T-helper 1 cell treated with Interleukin-12 subunit alpha and Interleukin-12 subunit beta and Interleukin-4 antibody, amounts not matched to agents 30 μg/mL and 1 μg/mL, for 36 hours (primary cell): ENCODE measurements at regions not wholly inside any gene's neighbourhood (a gene's known extent, or its start where the extent isn't known, plus 50 kb on each side); places are given as distances from the start of the nearest gene placed in this dataset.

Experiments
- H3K27ac Mint-ChIP-seq: one replicate; pipeline ENCODE4 v1.8.0; 2021; ENCODE audit warnings: mild to moderate bottlenecking, mixed read lengths
- H3K27me3 Mint-ChIP-seq: one replicate; pipeline ENCODE4 v1.8.0; 2021; ENCODE audit warnings: low read depth, mixed read lengths
- H3K36me3 Mint-ChIP-seq: one replicate; pipeline ENCODE4 v1.8.0; 2021; ENCODE audit warnings: low read depth, mixed read lengths
- H3K4me1 Mint-ChIP-seq: one replicate; pipeline ENCODE4 v1.8.0; 2021; ENCODE audit warnings: low read depth, mixed read lengths
- H3K4me3 Mint-ChIP-seq: one replicate; pipeline ENCODE4 v1.8.0; 2021; ENCODE audit warnings: mild to moderate bottlenecking, moderate library complexity, mixed read lengths
- H3K9me3 Mint-ChIP-seq: one replicate; pipeline ENCODE4 v1.8.0; 2021; ENCODE audit warnings: mixed read lengths

GRCh38 chr1:214208460-214208859 lies 72.5 kb upstream of the SMYD2 start:
- Mint-ChIP-seq H3K36me3 (no peaks in the 10 kb centered on the region), H3K9me3 (no peaks in the 10 kb centered on the region), H3K27me3 (peaks cover 10% of the 10 kb centered on the region), H3K4me1 (no peaks in the 10 kb centered on the region), H3K27ac (no peak overlapping the region), H3K4me3 (no peak overlapping the region)

DNA sequence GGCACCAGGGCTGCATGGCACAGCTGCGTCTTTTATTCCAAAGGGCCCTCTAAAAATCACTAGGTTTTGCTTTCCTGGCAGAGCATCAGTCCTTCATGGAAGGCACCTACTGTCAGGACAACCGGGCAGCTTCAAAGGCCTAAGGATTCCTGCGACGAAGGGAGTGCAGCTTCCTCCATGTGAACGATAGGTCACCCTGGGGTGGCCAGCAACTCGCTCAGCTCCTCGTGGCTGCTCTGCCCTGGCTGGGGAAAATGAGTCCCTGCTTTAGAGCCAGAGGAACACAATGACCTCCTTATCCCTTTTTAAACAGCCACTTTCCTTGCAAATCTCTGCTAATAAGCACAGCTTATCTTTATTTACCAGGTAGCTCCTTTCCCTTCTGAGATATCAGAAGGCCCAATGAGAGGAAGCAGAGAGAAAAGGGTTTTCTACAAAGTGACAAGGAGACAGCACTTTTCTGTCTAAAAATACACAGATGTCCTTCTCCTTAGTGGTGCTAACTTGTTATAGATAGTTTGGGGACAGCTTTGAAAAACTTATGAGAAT lies 71.6 kb upstream of the SMYD2 start:
- Mint-ChIP-seq H3K27me3 (peaks cover 17% of the 10 kb centered on the region), H3K9me3 (no peaks in the 10 kb centered on the region), H3K27ac (no peak overlapping the region), H3K36me3 (no peaks in the 10 kb centered on the region), H3K4me1 (no peaks in the 10 kb centered on the region), H3K4me3 (no peak overlapping the region)

- H3K4me3 Mint-ChIP-seq = no peak overlapping the region
These were observed 67.8 kb upstream of the SMYD2 start for GRCh38 chr1:214213136-214213535.

GRCh38 chr1:214214851-214215250 lies 66.1 kb upstream of the SMYD2 start:
- Mint-ChIP-seq H3K9me3 (no peaks in the 10 kb centered on the region), H3K4me3 (no peak overlapping the region), H3K4me1 (no peaks in the 10 kb centered on the region), H3K27ac (no peak overlapping the region), H3K27me3 (peaks cover 48% of the 10 kb centered on the region), H3K36me3 (no peaks in the 10 kb centered on the region)

More at GRCh38 chr1:214213136-214213535, 67.8 kb upstream of the SMYD2 start:
- H3K27me3 Mint-ChIP-seq = peaks cover 38% of the 10 kb centered on the region
- H3K9me3 Mint-ChIP-seq = no peaks in the 10 kb centered on the region
- no peaks in the 10 kb centered on the region for H3K4me1 Mint-ChIP-seq
- H3K27ac Mint-ChIP-seq = no peak overlapping the region
- no peaks in the 10 kb centered on the region for H3K36me3 Mint-ChIP-seq

- Mint-ChIP-seq H3K27ac (no peak overlapping the region), H3K36me3 (no peaks in the 10 kb centered on the region), H3K4me1 (no peaks in the 10 kb centered on the region), H3K27me3 (peaks cover 52% of the 10 kb centered on the region), H3K4me3 (no peak overlapping the region), H3K9me3 (no peaks in the 10 kb centered on the region)
These were observed 65.4 kb upstream of the SMYD2 start for GRCh38 chr1:214215583-214215982.

DNA sequence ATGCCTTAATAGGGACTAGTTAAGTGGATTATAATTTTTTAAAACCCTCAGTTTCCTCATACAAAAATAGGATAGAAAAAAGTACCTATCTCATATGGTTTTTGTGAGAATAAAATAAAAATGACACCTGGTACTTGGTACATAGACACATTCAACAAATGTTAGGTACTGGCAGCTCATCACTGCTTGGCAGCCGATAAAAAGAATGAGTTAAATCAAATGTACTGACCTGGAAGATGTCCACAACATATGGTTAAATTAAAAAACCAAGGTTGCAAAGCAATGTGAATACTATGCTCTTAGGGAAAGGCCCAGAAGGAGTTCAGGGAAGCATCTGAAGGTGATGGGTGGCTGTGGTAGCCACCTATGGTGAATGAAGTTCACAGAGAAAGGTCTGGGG lies 64.9 kb upstream of the SMYD2 start:
- Mint-ChIP-seq H3K4me1 (no peaks in the 10 kb centered on the region), H3K27ac (no peak overlapping the region), H3K27me3 (peaks cover 52% of the 10 kb centered on the region), H3K9me3 (no peaks in the 10 kb centered on the region), H3K36me3 (no peaks in the 10 kb centered on the region), H3K4me3 (no peak overlapping the region)

- H3K9me3 Mint-ChIP-seq = no peaks in the 10 kb centered on the region
- peaks cover 49% of the 10 kb centered on the region for H3K27me3 Mint-ChIP-seq
- no peaks in the 10 kb centered on the region for H3K36me3 Mint-ChIP-seq
- H3K27ac Mint-ChIP-seq = no peak overlapping the region
- no peak overlapping the region for H3K4me3 Mint-ChIP-seq
- no peaks in the 10 kb centered on the region for H3K4me1 Mint-ChIP-seq
These were observed 64.2 kb upstream of the SMYD2 start for GRCh38 chr1:214216779-214217178.

DNA sequence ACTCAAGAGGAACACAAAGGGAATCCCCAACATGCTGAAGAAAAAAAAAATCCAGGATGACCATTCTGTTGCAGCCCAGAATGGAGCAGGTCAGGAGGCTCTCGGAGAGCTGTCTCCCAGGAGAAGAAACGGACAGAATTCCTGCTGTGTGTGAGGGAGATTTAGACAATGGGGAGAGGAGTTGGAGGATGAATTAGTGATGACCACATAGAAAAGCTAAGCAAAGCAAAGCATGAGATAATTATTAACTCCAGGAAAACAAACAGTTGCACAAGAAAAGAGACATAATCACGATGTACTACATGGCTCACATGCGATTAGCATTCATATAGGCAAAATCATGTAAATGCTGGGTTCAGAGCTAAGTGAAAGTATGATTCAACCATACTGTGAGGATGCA lies 61.1 kb upstream of the SMYD2 start:
- no peak overlapping the region for H3K27ac Mint-ChIP-seq
- H3K4me3 Mint-ChIP-seq = no peak overlapping the region
- H3K9me3 Mint-ChIP-seq = no peaks in the 10 kb centered on the region
- peaks cover 2% of the 10 kb centered on the region for H3K4me1 Mint-ChIP-seq
- H3K36me3 Mint-ChIP-seq = no peaks in the 10 kb centered on the region
- peaks cover 49% of the 10 kb centered on the region for H3K27me3 Mint-ChIP-seq

DNA sequence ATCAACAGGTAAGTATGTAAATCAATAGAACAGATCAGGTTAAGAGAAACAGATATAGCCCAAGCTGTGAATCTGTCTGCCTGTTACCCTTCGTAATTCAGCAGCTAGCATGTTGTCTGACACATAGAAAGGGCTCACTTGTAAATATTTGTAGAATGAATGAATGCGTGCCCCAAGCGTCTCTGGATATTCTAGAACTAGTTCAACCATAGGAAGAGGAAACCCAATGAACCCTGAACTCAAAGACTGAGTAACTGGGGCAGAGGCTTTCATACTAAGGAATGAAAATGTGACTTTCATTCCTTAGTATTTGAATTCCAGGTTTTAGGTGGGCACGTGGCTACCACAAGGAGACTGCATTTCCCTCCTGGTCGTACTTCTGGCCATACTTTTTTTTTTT lies 60.1 kb upstream of the SMYD2 start:
- Mint-ChIP-seq H3K36me3 (no peaks in the 10 kb centered on the region), H3K4me1 (peaks cover 2% of the 10 kb centered on the region), H3K27me3 (peaks cover 46% of the 10 kb centered on the region), H3K4me3 (no peak overlapping the region), H3K9me3 (no peaks in the 10 kb centered on the region), H3K27ac (no peak overlapping the region)

GRCh38 chr1:214224611-214225354 lies 56.2 kb upstream of the SMYD2 start:
- Mint-ChIP-seq H3K27me3 (peaks cover 34% of the 10 kb centered on the region), H3K4me1 (peaks cover 2% of the 10 kb centered on the region), H3K4me3 (no peak overlapping the region), H3K36me3 (no peaks in the 10 kb centered on the region), H3K27ac (no peak overlapping the region), H3K9me3 (no peaks in the 10 kb centered on the region)

DNA sequence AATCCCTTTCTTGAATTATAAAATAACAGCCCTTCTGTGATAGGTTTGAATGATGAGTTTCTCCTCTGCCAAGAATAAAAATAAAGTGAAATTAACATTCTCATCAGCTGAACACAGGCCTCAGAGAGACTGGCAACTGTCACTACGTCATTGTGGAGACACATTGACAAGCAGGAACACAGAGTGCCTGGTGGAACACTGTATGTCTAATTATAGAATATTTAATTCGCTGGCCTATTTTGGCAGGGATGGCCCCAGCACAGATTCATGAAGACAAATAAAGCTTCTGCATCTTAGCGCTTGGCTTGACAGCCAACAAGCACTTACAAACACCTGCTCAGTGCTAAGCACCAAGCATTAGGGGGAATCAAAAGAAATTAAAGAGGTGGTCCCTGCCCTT lies 52.0 kb upstream of the SMYD2 start:
- Mint-ChIP-seq H3K36me3 (no peaks in the 10 kb centered on the region), H3K27me3 (peaks cover 34% of the 10 kb centered on the region), H3K4me1 (peaks cover 2% of the 10 kb centered on the region), H3K9me3 (no peaks in the 10 kb centered on the region), H3K27ac (no peak overlapping the region), H3K4me3 (no peak overlapping the region)

DNA sequence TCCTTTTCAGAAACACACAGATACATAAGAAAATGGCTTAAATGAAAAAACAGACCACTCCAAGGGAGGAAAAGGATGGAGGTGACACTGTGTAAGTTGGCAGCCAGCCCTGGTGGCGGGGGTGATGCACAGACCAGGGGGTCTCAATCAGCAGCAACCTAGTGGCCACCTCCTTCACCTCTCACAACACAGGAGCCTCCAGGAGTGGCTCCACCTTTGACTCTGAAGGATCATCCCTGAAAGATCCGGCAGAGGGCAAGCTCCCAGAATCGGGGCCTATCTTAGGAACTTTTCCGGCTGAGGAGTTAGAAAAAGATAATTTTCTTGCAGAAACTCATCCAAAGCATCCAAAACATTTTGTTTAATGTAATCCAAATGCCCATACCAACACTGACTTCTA lies 51.2 kb upstream of the SMYD2 start:
- no peak overlapping the region for H3K4me3 Mint-ChIP-seq
- H3K27me3 Mint-ChIP-seq = peaks cover 27% of the 10 kb centered on the region
- no peaks in the 10 kb centered on the region for H3K36me3 Mint-ChIP-seq
- H3K27ac Mint-ChIP-seq = no peak overlapping the region
- no peaks in the 10 kb centered on the region for H3K9me3 Mint-ChIP-seq
- no peaks in the 10 kb centered on the region for H3K4me1 Mint-ChIP-seq
